Mesendoderm (in vitro differentiated cells): ENCODE measurements at regions not wholly inside any gene's neighbourhood (a gene's known extent, or its start where the extent isn't known, plus 50 kb on each side); places are given as distances from the start of the nearest gene placed in this dataset.

ENCODE experiments used
- DNase-seq: peaks from one replicate; pipeline ENCODE4 v3.0.0; 2013
- H2AK5ac ChIP-seq: 2 replicates; pipeline ENCODE4 v1.6.1; 2013; ENCODE audit warnings: low read length, inconsistent platforms
- H2BK120ac ChIP-seq: 2 replicates; pipeline ENCODE4 v1.6.1; 2013; ENCODE audit warnings: low read depth, mild to moderate bottlenecking, low read length, moderate library complexity, mixed read lengths
- H2BK15ac ChIP-seq: replicated peaks from 2 replicates; pipeline ENCODE4 v1.6.1; 2013; ENCODE audit warnings: low read depth, mild to moderate bottlenecking, moderate library complexity
- H2BK5ac ChIP-seq: 2 replicates; pipeline ENCODE4 v1.6.1; 2013; ENCODE audit warnings: low read length, inconsistent platforms
- H3K18ac ChIP-seq: 2 replicates; pipeline ENCODE4 v1.6.1; 2013; ENCODE audit warnings: mild to moderate bottlenecking, low read length, mixed read lengths
- H3K23ac ChIP-seq: one replicate; pipeline ENCODE4 v1.6.1; 2013; ENCODE audit warnings: low read length
- H3K27ac ChIP-seq: 2 replicates; pipeline ENCODE4 v1.5.1; 2013; ENCODE audit warnings: low read depth, mild to moderate bottlenecking, inconsistent platforms, low read length, moderate library complexity
- H3K27me3 ChIP-seq: 2 replicates; pipeline ENCODE4 v1.6.1; 2013; ENCODE audit warnings: low read length, control low read depth, mild to moderate bottlenecking, inconsistent platforms; ENCODE audit not compliant: insufficient read depth, poor library complexity
- H3K36me3 ChIP-seq: 2 replicates; pipeline ENCODE4 v1.6.1; 2013; ENCODE audit warnings: low read length, inconsistent platforms; ENCODE audit not compliant: control insufficient read depth, insufficient read depth
- H3K4ac ChIP-seq: one replicate; pipeline ENCODE4 v1.6.1; 2013; ENCODE audit warnings: low read depth, mild to moderate bottlenecking, low read length, moderate library complexity
- H3K4me1 ChIP-seq: 2 replicates; pipeline ENCODE4 v1.6.1; 2013; ENCODE audit warnings: low read depth, low read length, inconsistent platforms; ENCODE audit not compliant: control insufficient read depth
- H3K4me2 ChIP-seq: 2 replicates; pipeline ENCODE4 v1.6.1; 2013; ENCODE audit warnings: low read length
- H3K4me3 ChIP-seq: 2 replicates; pipeline ENCODE4 v1.5.1; 2013; ENCODE audit warnings: mild to moderate bottlenecking, low read length
- H3K56ac ChIP-seq: one replicate; pipeline ENCODE4 v1.6.1; 2013; ENCODE audit warnings: low read length
- H3K79me1 ChIP-seq: 2 replicates; pipeline ENCODE4 v1.6.1; 2013; ENCODE audit warnings: low read length, inconsistent platforms
- H3K79me2 ChIP-seq: 2 replicates; pipeline ENCODE4 v1.6.1; 2013; ENCODE audit warnings: mild to moderate bottlenecking, low read length; ENCODE audit not compliant: control insufficient read depth, insufficient read depth
- H3K9ac ChIP-seq: 2 replicates; pipeline ENCODE4 v1.6.1; 2013; ENCODE audit warnings: low read length, inconsistent platforms
- H4K5ac ChIP-seq: one replicate; pipeline ENCODE4 v1.6.1; 2013; ENCODE audit warnings: low read length
- H4K8ac ChIP-seq: one replicate; pipeline ENCODE4 v1.6.1; 2013; ENCODE audit warnings: low read depth, mild to moderate bottlenecking, control low read depth, low read length, moderate library complexity
- WGBS: extraction: QIAGEN DNeasy Blood & Tissue Kit; methylation state at CpG from one replicate; pipeline ENCODE4 v1.1.7; 2013; ENCODE audit warnings: low lambda C conversion rate, missing lambda C conversion rate; ENCODE audit not compliant: insufficient coverage; ENCODE audit errors: extremely low coverage; 5-methylcytosine and 5-hydroxymethylcytosine counted together

DNA sequence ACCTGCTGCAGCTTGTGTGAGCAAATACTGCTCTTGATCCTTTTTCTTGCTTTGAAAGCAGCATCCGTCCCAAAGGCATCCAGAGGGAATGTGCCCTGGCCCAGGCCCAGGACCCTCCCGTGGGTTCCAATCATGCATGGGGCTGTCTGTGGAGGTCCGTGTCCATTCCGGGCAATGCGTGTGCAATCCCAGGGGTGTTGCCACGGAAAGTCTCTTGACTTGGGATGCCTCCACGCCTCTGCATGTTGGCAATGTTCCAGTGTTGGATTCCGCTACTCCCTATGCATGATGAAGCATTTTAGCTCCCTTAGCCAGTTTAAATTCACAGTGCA lies 105.7 kb downstream of the SNRPN start:
- Histone ChIP-seq H3K4me1 (no peaks in the 10 kb centered on the region), H2AK5ac (no peak overlapping the region), H4K8ac (no peak overlapping the region), H3K79me2 (peaks cover 11% of the 10 kb centered on the region), H2BK5ac (no peak overlapping the region), H3K4me2 (no peak overlapping the region), H3K79me1 (peaks cover 3% of the 10 kb centered on the region), H2BK120ac (no peak overlapping the region), H3K36me3 (peaks cover 67% of the 10 kb centered on the region), H2BK15ac (no peak overlapping the region), H3K27me3 (no peaks in the 10 kb centered on the region), H3K18ac (no peak overlapping the region), H3K27ac (no peak overlapping the region), H3K4ac (no peak overlapping the region), H3K9ac (no peak overlapping the region), H4K5ac (no peak overlapping the region), H3K4me3 (no peak overlapping the region), H3K23ac (no peak overlapping the region), H3K56ac (no peak overlapping the region)
- DNase-seq, result no peak
- no CpG with 5 or more reads among the region's 8 CpGs for WGBS

DNA sequence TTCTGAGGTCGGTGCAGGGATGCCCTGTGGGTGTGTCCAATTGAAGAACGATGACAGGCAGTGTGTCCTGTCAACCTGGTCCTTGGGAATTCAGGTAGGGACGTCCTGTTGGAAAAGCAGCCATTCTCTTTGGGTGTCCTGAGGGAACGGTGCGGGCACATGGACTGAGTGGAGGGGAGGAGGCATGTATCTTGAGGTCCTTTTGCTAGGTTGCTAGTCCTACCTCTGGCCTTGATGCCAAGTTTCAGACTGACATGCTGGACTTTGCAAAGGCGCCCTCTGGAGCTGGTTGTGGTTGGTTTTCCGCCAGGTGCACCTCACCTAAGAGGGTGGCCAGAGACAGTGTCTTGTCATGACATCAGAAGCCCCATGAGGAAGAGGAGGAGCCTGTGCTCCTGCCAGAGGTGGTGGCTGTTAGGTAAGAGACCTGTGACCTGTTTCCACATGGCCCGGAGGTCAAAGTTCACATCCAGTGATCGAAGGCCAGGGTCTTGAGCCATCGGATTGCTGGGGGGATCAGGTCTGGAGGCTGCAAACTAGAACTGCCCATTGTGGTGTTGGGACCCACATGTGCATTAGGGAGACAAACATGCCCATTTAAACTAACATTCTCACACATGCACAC lies 106.3 kb downstream of the SNRPN start:
- Histone ChIP-seq H3K27me3 (no peaks in the 10 kb centered on the region), H3K4me2 (no peak overlapping the region), H4K5ac (no peak overlapping the region), H3K4me1 (no peaks in the 10 kb centered on the region), H3K4ac (no peak overlapping the region), H2BK15ac (no peak overlapping the region), H4K8ac (no peak overlapping the region), H3K56ac (no peak overlapping the region), H3K27ac (no peak overlapping the region), H2BK5ac (no peak overlapping the region), H2BK120ac (no peak overlapping the region), H3K18ac (no peak overlapping the region), H3K36me3 (peaks cover 66% of the 10 kb centered on the region), H3K79me2 (peaks cover 10% of the 10 kb centered on the region), H3K23ac (no peak overlapping the region), H3K79me1 (peaks cover 2% of the 10 kb centered on the region), H2AK5ac (no peak overlapping the region), H3K9ac (no peak overlapping the region), H3K4me3 (peak overlapping the region; percentile 43)
- WGBS, result no CpG with 5 or more reads among the region's 10 CpGs
- no peak for DNase-seq

DNA sequence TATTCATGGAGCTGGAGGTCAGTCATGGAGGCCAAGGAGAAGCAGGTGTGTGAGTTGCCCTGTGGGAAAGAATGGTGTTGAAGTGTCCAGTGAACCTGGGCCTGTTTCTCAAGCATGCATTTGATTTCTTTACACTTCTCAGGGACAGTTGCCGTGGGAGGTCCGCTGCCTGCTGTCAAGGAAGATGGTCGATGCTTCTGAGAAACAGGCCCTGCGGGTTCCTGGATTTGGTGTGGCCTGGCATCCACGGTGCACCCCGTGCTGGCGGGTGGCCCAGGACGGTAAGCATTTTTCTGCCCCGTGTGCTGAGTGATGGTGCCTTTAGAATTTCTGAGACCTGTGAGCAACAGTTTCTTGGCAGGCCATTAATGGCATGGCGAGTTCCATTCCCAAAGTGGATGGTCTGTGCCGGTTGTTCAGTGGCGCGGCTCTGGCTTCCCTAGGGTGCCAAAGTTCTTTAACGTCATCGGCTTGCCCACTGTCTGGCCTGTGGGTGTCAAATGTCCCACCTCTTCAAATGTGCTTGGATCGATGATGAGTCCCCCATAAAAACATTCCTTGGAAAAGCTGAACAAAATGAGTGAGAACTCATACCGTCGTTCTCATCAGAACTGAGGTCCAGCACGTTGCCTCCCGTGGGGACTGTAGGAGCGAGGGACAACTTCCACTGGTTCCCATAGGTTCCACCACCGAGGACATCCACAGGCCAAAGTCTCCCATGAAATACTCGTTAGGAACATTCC lies 107.2 kb downstream of the SNRPN start:
- Histone ChIP-seq H3K79me1 (peaks cover 5% of the 10 kb centered on the region), H2BK5ac (no peak overlapping the region), H3K23ac (no peak overlapping the region), H3K4ac (no peak overlapping the region), H4K8ac (no peak overlapping the region), H4K5ac (no peak overlapping the region), H3K27ac (no peak overlapping the region), H3K4me3 (peak overlapping the region; percentile 43), H2BK15ac (no peak overlapping the region), H2AK5ac (no peak overlapping the region), H3K56ac (no peak overlapping the region), H3K36me3 (peaks cover 69% of the 10 kb centered on the region), H3K27me3 (no peaks in the 10 kb centered on the region), H3K4me1 (no peaks in the 10 kb centered on the region), H3K9ac (no peak overlapping the region), H3K79me2 (peaks cover 7% of the 10 kb centered on the region), H3K18ac (no peak overlapping the region), H2BK120ac (no peak overlapping the region), H3K4me2 (no peak overlapping the region)
- DNase-seq, result no peak
- WGBS, result no CpG with 5 or more reads among the region's 23 CpGs

DNA sequence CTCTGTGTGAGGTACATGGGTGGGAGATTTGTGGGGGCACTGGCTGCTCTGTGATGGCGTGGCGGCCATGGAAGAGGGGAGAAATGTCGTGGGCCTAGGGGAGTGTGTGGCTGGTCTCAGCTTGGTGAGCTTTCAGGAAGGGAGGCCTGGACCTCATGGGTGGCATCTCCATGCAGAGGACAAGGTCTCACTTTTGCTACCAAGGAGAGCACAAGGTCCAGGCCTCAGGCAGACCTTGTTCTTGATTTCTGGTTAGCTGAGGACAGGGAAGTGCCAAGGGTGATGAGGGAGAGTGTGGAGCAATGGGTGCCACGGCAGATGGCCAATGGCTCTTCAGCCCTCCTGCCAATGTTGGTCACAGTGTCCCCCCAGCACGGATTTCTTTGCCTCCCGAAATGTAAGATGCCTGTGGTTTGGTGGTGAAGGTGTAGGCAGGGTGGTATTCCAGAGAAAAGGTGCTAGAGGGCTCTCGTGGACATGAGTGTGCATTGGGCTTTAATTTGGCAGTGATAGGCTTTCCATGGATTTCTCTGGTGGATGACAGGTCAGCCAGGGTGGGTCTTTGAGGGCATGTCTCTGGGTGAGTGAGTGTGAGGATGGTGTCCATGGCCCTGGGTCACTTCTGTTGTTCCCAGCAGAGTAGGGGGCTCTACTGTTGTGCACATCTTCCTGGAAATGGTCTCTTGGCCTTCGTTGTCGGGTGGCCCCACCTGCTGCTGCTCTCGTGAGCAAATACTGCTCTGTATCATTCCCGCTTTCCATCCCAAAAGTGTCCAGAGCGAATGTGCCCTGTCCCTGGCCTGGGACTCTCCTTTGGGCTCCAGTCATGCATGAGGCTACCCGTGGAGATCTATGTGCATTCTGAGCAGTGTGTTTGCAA lies 108.0 kb downstream of the SNRPN start:
- Histone ChIP-seq H4K5ac (no peak overlapping the region), H3K56ac (no peak overlapping the region), H2AK5ac (no peak overlapping the region), H3K9ac (no peak overlapping the region), H2BK5ac (no peak overlapping the region), H3K4me1 (no peaks in the 10 kb centered on the region), H3K4me3 (peak overlapping the region; percentile 27), H3K4me2 (no peak overlapping the region), H3K36me3 (peaks cover 69% of the 10 kb centered on the region), H2BK15ac (no peak overlapping the region), H3K79me2 (peaks cover 7% of the 10 kb centered on the region), H3K23ac (no peak overlapping the region), H3K18ac (no peak overlapping the region), H3K4ac (no peak overlapping the region), H2BK120ac (no peak overlapping the region), H3K27ac (no peak overlapping the region), H3K27me3 (no peaks in the 10 kb centered on the region), H3K79me1 (peaks cover 5% of the 10 kb centered on the region), H4K8ac (no peak overlapping the region)
- WGBS, result no CpG with 5 or more reads among the region's 13 CpGs
- DNase-seq, result no peak

DNA sequence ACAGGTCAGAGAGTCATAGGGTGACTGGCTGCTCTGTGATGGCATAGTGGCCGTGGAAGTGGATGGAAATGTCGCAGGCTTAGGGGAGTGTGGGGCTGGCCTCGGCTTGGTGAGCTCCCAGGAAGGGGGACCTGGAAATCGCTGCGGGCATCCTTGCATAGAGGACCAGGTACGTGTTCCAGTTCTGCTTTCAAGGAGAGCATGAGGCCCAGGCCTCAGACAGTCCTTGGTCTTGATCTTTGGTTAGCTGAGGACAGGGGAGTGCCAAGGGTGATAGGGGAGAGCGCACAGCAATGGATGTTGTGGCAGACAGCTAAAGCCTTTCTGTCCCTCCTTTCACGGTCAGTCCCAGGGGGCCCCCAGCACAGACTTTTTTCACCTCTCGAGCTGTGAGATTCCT lies 110.5 kb downstream of the SNRPN start:
- Histone ChIP-seq H3K36me3 (peaks cover 73% of the 10 kb centered on the region), H3K56ac (no peak overlapping the region), H3K4ac (no peak overlapping the region), H3K4me1 (no peaks in the 10 kb centered on the region), H3K4me3 (no peak overlapping the region), H3K79me2 (peaks cover 7% of the 10 kb centered on the region), H3K23ac (no peak overlapping the region), H2BK5ac (no peak overlapping the region), H3K27me3 (no peaks in the 10 kb centered on the region), H2AK5ac (no peak overlapping the region), H4K8ac (no peak overlapping the region), H3K27ac (no peak overlapping the region), H2BK120ac (no peak overlapping the region), H3K4me2 (no peak overlapping the region), H4K5ac (no peak overlapping the region), H3K18ac (no peak overlapping the region), H3K79me1 (peaks cover 5% of the 10 kb centered on the region), H2BK15ac (no peak overlapping the region), H3K9ac (no peak overlapping the region)
- no peak for DNase-seq
- no CpG with 5 or more reads among the region's 9 CpGs for WGBS
